SK-N-SH (cell line): ENCODE measurements at regions not wholly inside any gene's neighbourhood (a gene's known extent, or its start where the extent isn't known, plus 50 kb on each side); places are given as distances from the start of the nearest gene placed in this dataset.

Source experiments
- FOXJ3 ChIP-seq: sonication (generic); formaldehyde crosslinking; IDR thresholded peaks from 2 replicates; pipeline ENCODE4 v1.5.1; 2020; ENCODE audit warnings: mild to moderate bottlenecking, missing genetic modification reagents
- JUND ChIP-seq: IDR thresholded peaks from 2 replicates; pipeline ENCODE4 v1.4.0; 2012
- MEF2A ChIP-seq: IDR thresholded peaks from 2 replicates; pipeline ENCODE4 v1.4.0; 2012; ENCODE audit warnings: low read depth, borderline replicate concordance
- NFIC ChIP-seq: IDR thresholded peaks from 2 replicates; pipeline ENCODE4 v1.4.0; 2012; ENCODE audit warnings: borderline replicate concordance
- POLR2AphosphoS5 ChIP-seq: IDR thresholded peaks from 2 replicates; pipeline ENCODE4 v1.6.1; 2012; ENCODE audit warnings: low read depth, low read length
- TAF1 ChIP-seq: IDR thresholded peaks from 2 replicates; pipeline ENCODE4 v1.6.1; 2012; ENCODE audit warnings: low read depth, mild to moderate bottlenecking, low read length, moderate library complexity, borderline replicate concordance
- YY1 ChIP-seq: IDR thresholded peaks from 2 replicates; pipeline ENCODE4 v1.4.0; 2012; ENCODE audit warnings: low read depth, mild to moderate bottlenecking
- TF ChIP-seq, protein P1 (sequence below): fragments of 200-600 bp; sonication (generic); IDR thresholded peaks from 2 replicates; pipeline ENCODE4 v1.6.1; 2017; ENCODE audit warnings: antibody characterized with exemption, mild to moderate bottlenecking, moderate library complexity
- TF ChIP-seq, protein P2 (sequence below): IDR thresholded peaks from 2 replicates; pipeline ENCODE4 v1.4.0; 2012; ENCODE audit warnings: low read depth, borderline replicate concordance
- TF ChIP-seq, protein P3 (sequence below): IDR thresholded peaks from 2 replicates; pipeline ENCODE4 v1.4.0; 2012; ENCODE audit warnings: low read depth

DNA sequence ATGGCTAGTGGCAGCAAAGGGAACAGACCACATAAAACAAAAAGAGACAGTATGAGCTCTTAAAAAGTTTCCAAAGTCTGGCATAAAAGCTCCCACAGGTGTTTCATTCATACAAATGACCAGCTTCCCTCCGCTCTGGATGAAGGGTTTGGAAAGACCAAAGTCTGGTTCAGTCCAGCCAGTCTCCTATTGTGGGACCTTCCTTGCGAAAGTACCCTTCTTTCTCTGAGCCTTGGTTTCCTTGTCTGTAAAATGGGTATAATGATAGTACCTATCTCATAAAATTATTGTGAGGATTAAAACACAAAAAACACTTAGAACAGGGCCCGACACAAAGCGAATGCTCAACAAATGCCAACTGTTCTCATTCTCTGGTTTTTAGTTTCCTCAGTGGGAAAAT lies 77.2 kb downstream of the UNC5CL start:
- TF ChIP-seq YY1 (no peak), MEF2A (no peak), JUND (no peak), NFIC (no peak), FOXJ3 (CRISPR knock-in tag) (no peak), TAF1 (no peak), POLR2AphosphoS5 (no peak)
- TF ChIP-seq, protein P1, sequence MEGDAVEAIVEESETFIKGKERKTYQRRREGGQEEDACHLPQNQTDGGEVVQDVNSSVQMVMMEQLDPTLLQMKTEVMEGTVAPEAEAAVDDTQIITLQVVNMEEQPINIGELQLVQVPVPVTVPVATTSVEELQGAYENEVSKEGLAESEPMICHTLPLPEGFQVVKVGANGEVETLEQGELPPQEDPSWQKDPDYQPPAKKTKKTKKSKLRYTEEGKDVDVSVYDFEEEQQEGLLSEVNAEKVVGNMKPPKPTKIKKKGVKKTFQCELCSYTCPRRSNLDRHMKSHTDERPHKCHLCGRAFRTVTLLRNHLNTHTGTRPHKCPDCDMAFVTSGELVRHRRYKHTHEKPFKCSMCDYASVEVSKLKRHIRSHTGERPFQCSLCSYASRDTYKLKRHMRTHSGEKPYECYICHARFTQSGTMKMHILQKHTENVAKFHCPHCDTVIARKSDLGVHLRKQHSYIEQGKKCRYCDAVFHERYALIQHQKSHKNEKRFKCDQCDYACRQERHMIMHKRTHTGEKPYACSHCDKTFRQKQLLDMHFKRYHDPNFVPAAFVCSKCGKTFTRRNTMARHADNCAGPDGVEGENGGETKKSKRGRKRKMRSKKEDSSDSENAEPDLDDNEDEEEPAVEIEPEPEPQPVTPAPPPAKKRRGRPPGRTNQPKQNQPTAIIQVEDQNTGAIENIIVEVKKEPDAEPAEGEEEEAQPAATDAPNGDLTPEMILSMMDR: no peak
- TF ChIP-seq, protein P2, sequence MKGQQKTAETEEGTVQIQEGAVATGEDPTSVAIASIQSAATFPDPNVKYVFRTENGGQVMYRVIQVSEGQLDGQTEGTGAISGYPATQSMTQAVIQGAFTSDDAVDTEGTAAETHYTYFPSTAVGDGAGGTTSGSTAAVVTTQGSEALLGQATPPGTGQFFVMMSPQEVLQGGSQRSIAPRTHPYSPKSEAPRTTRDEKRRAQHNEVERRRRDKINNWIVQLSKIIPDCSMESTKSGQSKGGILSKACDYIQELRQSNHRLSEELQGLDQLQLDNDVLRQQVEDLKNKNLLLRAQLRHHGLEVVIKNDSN: no peak
- TF ChIP-seq, protein P3, sequence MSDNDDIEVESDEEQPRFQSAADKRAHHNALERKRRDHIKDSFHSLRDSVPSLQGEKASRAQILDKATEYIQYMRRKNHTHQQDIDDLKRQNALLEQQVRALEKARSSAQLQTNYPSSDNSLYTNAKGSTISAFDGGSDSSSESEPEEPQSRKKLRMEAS: no peak
